Stimulated activated CD8-positive, alpha-beta memory T cell treated with anti-CD3 and anti-CD28 coated beads, Interleukin-12 subunit alpha, Interleukin-12 subunit beta, amount 100 ng/mL, for 4 hours (primary cell): ENCODE measurements at regions not wholly inside any gene's neighbourhood (a gene's known extent, or its start where the extent isn't known, plus 50 kb on each side); places are given as distances from the start of the nearest gene placed in this dataset.

Source experiments
- DNase-seq: peaks from one replicate; pipeline ENCODE4 v3.0.0-alpha.2; 2020; ENCODE audit warnings: low read depth

DNA sequence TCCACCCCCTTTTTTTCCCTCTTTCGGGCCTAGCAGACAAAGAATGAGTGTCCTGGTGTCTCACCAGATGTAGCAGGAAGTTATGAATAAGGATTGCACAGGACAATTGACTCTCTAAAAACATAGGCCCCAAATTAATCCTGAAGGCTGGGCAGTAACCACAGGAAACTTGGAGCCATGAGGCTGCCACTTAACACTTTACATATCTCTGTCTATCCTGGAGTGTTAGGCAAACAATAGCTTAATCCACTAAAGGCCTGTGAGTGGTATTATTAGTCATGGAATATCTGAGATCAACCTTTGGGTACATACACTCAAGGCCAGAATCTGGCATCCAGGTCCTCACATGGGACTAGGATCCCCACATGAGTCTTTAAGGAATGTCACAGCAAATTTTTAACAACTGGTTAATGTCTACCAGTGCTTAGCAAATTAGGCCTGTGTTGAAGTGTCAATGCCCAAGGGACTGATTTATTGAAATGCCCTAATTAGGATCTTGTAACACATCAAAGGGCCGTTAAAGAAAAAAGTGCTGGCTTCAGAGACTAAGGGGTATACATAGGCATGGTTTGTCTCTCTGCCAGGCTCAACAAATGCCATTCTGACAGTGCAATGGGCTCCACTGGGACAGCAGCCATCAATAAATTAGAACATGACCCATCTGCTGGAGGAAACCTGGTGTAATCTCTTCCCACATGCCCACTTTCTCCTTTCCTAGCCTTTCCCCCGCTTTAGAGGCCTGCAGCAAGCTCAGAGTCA is 196.7 kb upstream of the TBX20 start:
- no peak for DNase-seq

DNA sequence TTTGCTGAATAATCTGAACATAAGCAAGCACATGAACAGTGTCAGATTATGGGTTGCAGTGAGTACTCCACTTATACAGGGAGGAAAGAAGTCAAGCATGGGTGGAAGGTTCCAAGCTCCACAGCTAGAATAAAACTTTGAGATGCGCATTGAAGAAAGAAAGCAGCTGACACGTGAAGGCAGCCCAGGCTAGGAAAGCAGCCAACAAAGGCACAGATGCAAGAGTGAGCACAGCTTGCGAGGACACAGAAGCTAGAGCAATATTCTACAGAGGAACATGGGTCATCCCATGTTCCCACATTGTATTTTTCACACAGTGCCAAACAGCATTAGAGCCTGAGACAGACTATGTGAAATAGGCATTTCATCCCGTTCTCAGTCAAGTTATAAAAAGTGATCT is 194.6 kb upstream of the TBX20 start:
- no peak for DNase-seq

DNA sequence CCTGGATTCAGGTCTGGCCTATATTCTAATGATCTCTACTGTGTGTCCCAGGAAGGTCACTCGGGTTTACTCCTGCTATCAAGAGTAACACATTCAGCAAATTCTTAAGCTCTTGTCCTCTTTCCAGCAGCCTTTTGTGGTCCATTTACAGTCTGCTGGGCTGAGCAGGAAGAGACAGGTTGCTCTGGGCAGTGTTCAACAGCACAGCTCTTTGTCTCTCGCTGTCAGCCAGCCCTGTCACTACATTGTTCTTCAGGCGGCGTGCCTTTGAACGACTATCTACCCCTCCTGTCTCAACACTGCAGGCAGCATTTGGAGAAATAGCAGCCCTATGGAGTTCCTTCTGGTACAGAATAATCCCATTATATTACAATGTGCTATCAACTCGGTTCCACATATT is 192.2 kb upstream of the TBX20 start:
- DNase-seq, result no peak

DNA sequence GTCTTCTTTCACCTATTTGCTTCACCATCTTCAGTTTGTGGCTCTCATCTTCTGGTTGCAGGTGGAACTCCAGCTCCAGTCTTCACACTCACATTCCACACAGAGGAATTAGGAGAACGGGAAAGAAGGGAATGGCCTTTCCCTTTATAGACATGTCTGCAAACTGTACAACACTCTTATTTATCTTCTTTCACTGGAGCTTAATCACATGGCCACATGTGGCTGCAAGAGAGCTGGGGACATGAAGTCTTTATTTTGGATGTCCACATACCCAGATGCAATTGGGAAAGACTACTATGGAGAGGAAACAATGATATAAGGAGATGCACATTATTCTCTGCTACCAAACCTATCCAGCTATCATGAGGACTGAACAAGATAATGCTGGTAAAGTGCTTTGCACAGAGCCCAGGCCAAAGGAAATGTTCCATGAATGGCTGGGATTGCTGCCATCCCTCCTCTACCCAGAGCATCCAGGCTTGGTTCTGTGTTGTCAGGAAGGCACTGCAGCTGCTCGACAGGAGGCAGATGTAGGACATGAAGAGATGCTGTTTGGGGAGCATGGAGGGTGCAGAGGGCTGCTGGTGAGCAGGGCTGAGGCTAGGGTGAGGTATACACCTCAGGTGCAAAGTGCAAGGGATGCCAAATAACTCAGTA is 183.8 kb upstream of the TBX20 start:
- DNase-seq, result no peak

DNA sequence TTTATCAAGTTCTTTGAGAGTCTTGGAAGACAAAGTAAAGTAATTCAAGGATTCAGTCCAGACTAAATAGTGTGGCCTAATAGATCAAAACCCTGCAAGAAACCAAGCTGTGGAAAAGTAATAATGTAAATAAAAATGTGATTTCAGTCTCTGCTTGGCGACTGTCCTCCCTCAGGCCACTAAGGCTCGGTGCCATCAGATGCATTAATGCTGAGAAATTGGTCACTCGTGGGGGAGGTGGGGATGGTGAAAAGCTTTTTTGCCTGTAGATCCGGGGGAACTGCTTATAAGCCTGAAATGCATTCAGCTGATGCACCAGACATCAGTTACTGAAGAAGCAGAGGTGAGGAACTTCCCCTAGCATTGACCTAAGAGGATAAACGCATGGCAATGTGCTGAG is 182.6 kb upstream of the TBX20 start:
- DNase-seq, result no peak

DNA sequence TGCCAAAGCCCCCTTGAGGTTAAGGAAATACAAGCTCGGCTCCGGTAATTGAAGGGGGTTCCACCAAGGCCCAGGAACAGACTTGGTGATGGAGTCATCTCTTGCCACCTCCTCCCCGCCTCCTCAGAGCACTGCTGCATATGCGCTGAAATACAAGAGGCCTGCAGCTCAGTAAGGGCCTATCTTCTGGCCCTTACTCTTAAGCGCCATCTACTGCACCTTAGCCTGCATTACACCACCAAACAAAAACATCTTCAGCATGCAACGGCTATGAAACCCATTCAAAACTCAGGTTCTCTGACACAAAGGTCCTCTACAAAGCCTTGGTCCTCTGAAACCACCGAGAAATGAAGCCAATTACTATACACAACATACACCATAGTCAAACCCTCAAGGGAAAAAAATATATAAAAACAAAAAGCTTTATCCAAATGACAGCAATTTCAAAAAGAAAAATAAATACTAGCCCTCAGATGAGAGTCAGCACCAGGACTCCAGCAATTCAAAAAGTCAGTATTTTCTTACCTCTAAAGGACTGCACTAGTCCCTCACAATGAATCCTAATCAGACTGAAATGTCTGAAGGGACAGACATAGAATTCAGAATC is 176.8 kb upstream of the TBX20 start:
- no peak for DNase-seq

DNA sequence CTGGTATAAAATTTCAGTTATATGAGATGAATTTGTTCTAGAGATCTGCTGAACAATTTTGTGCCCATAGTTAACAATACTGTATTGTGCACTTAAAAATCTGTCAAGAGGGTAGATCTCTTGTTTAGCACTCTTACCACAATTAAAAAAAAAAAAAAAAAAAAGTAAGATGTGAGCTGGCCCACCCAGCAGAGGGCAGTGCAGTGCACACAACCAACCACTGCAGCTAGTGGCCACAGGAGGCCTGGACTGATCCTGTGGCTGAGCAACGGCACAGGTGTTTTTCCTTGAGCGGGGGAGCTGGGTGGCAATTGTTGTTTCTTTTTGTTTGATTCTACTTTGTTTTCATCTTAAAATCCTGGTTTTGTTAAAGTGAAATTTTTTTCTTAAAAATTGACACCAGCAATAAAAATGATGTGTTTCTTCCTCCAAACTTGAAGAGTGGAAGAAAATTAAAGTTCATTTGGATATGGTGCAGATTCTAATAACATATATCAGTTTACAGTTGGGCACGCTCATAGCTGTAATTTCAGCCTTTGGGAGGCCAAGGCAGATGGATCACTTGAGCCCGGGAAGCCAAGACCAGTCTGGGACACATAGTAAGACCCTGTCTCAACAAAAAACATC is 171.1 kb upstream of the TBX20 start:
- DNase-seq, result no peak

DNA sequence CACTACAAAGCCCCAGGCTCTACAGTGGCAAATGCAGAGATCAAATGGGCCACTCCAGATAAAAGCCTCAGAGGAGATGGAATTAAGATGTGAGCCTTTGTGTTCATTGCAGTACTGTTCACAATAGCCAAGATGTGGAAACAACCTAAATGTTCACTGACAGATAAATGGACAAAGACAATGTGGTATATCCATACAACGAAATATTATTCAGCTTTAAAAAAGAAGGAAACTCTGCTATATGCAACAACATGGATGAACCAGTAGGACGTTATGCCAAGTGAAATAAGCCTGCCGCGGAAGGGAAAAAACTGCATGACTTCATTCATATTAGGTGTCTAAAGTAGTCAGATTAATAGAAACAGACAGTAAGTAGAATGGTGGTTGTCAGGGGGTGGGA is 170.5 kb upstream of the TBX20 start:
- no peak for DNase-seq

DNA sequence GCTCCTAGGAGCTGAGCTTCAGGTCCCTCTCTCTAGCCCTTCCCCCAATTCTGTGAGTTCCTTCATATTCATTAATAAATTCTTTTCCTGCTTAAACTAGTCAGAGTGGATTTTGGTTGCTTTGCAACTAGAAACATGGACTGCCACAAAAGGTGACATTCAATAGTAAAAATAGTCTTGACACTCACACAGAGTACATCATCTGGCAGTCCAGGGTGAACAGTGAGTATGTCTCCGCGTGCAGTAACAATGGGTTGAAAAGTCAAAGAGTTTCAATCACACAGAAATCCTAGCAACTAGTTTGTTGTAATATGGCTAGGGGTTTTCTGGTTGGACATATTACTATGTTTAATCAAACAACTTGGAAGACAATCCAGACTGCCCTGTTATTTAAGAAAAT is 168.8 kb upstream of the TBX20 start:
- no peak for DNase-seq

DNA sequence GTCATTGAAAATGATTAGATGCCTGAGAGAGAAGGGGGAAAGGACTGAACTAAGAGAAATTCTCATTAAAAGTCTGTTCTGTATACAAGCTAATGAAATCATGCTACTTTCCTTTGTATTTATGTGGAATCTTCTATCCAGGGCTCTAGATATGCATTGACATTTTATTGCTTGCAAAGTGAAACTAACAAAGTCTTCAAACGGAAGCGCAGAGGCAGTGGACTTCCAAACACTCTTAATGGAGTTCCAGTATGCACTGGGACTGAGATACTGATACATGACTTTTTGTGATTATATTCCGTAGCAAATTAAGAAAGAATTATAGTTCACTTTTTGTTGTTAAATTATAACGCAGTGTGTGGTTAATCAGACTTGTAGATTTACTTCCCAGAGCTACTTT is 166.8 kb upstream of the TBX20 start:
- DNase-seq, result no peak

DNA sequence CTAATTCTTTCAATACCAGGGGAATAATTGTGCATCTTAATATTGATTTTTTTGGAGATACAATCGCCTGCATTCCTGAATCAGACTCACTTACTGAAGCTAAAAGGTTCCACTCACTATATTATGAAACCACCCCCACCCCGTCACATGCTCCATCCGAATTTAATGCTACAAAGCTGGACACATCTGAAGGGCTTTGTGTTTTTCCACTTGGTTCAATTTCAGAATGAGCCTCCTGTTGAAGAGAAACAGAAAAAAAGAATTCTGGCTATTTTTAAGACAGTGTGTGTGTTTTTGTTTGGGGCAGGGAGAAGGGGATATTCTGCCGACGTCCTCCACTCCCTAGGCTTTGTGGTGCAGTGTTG is 165.5 kb upstream of the TBX20 start:
- no peak for DNase-seq

DNA sequence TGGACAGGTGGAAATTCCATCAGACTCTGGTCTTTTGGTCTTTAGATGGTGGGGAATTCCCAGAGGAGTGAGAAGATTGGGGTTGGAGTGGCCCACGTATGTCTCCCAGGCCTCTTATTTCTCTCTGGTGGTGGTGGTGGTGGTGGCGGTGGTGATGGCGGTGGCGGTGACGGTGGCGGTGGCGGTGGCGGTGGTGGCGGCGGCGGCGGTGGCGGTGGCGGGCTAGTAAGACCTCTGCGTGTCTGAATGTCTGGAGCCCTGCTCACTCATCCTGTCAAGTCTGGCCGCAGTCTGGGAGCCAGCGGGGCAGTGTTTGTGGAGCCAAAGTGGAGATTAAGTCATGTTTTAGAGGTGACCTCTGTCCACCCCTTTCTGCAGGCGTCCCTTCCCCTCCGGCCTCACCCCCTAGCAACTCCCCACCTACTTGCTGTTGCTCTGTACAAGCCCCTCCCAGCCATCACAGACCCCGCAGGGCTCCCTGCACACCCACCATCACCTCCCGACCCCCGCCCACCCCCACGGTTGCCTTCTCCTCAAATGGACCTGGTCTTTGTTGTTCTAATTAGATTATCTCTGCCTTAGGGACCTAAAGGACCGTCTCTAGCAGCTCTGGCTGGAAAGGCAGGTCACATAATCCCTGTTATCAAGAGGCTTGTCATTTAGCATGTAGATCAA is 165.0 kb upstream of the TBX20 start:
- DNase-seq, result no peak

DNA sequence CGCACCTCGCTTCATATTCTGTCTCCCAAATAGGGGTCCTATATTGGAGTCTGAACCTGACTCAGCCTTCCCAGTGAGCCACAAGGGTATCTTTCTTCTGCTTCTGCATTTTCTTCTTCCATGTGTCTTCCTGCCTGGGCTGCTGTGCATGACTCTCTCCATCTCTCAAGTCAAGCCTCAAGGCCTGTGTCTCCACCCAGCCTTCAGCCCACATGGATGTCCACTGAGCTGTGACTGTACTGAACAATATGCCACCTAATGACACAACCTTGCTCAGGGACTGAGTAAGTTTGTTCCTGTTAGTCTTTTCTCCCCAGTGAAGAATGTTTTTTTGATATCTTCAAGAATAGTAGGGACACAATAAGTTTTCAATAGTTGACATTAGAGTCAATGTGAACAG is 162.7 kb upstream of the TBX20 start:
- DNase-seq, result no peak

DNA sequence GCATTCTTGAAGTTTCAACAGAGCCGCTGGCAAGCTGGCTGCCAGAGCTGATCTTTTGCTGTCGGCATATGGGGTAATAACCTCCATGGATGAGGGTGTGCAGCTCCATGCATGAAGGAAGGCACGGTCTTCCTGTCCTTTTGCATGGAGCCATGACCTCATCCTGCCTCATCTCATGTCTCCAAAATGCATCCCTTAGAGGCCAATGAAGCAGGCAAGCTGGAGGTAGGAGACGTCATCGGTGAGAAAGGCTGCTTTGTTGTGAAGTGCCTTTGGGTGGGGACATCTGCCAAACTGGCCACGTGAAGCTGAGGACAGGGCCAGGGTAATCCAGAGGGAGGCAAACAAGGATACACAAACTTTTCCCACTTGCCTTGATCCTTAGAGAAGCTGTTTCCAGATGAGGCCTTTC is 161.5 kb upstream of the TBX20 start:
- no peak for DNase-seq

DNA sequence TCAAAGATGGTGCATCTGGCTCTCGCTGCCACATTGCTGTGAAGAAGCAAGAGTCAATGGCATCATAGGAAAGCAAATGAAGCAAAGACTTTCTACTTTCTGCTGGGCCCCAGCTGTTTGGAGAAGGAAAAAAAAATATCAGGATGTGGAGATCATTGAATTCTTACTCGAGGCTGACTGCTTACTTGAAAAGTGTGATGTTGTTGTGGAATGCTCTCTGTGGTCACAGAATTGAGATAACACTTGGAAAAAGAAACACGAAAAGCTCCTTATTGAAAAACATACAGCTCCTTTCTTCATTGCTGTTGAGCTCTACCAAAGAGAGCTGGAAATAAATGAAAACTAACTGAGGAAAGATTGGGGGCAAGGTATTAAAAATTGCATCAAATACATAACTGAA is 157.4 kb upstream of the TBX20 start:
- DNase-seq, result no peak

DNA sequence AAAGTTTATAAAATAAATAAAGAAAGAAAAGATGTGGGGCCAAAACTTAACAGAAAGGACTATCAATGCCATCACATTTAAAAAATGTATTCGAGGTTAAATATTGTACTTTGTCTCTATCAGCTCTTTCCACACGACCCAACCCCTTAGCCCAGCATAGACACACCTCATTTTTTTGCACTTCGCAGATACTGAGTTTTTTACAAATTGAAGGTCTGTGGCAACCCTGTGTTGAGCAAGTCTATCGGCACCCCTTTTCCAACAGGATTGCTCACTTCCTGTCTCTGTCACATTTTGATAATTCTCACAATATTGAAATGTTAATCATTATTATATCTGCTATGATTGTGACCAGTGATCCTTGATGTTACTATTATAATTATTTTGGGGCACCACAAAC is 151.6 kb upstream of the TBX20 start:
- DNase-seq, result no peak

DNA sequence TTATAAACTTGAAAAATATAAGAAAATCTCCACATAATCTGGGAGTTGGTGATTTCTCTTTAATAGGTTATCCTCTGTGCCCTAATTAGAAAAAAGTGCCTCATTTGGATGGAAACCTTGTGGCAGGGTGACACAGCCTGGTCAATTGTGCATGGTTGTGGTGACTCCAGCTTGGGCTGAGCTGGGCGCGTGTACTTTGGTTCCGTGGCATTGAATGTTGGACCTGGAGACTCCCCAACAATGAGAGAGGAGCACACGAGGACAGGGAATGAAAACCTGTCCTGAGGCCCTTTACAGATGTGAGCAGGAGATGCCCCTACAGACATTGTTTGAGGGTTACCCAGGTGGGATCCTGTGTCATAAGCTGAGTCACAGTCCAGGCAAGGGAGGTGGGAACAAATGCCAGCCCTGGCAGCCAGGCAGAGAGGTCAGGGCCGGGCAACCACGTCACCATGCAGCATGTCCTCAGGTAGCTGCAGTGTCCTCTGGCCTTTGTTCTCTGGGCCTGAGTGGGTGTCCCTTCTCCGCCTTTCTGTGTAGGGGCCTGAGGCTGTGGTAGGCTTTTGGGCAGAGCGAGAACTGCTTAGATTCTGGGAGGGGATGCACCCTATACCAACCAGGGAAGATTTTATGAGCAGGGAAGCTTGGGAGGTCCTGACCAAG is 147.4 kb upstream of the TBX20 start:
- no peak for DNase-seq

DNA sequence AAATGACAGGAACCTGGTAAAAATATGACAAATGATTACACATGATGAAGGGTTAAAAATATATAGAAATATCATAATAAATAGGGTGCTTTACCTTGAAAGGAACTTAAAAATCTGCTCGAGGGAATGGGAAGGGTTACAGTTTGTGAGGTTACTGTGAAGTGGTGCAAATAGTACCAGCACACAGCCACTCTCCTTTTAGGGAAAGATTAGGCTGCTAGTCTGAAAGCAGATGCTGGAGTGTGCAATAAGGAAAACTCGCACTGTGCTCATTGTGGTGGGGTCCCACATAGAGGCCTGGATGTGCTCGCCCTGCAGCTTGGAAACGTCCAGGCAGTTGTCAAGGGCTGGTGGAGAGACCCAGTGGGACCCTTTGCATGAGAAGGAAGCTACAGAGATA is 145.9 kb upstream of the TBX20 start:
- no peak for DNase-seq

DNA sequence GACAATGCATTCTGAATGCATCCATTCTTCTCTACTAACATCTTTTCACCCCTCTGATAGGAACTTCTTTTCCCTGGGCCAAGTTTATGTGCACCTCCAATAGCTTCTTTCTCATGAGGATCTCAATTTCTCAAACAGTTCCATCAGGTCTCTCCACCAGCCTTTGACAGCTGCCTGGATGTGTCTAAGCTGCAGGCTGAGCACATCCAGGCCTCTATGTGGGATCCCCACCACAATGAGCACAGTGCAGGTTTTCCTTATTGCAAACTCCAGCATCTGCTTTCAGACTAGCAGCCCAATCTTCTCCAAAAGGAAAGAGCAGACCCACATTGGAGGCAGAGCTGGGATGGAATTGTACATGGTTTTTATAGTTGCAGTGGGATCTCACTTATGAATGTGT is 145.3 kb upstream of the TBX20 start:
- no peak for DNase-seq

DNA sequence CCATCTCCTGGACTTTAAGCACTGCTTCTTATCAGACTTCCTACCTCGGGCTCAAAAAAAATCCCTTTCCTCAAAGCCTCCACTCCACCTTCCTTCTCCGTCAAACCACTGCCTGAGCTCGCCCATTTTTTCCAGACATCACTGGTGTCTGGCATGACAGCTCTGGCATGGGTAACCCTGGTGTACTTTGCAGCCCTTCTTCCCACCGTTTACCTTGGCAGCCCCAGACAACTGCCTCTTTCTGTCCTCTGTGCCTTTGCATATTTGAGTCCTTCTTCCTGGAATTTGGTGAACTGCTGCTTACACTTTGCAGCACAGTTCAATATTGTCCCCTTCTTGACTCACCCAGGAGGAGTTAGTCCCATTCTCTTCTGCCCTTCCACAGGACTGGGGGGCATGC is 144.6 kb upstream of the TBX20 start:
- no peak for DNase-seq

DNA sequence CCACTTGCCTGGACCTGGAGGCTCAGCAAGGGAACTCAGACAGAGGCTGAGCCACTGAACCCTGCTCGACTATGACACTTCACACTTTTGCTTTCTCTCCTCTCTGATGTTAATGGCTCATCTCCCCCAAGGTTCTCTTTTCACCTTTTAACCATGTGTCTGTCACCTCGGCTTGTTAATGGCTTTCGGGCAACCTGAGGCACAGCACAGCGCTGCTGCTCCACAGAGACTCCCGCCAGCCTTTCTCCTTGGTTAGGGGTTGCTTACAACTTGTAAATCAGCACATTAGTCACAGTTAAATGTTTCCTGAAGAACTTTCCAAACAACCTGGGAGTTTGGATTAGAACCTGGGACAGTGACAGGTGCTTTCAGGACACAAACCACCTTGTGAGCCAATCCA is 136.2 kb upstream of the TBX20 start:
- DNase-seq, result no peak

DNA sequence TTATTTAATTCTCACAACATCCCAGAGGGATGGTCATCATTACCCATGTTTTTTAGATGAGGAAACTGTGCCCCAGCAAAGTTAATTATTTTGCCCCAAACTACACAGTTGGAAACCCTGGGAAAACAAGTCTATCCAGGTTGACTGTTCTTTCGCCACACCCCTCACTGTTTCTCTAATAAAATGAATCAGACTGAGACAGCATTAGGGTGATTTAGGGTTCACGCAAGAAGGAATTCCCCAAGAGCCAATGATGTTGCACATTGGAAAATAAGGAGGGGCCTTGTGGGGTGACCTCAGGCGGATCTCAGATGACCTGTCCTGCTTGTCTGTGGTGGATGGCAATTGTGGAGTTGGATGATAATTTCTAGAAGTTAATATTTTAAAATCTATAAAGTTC is 135.7 kb upstream of the TBX20 start:
- no peak for DNase-seq
